ENCODE measurements at regions not wholly inside any gene's neighbourhood (a gene's known extent, or its start where the extent isn't known, plus 50 kb on each side); places are given as distances from the start of the nearest gene placed in this dataset.

DNA sequence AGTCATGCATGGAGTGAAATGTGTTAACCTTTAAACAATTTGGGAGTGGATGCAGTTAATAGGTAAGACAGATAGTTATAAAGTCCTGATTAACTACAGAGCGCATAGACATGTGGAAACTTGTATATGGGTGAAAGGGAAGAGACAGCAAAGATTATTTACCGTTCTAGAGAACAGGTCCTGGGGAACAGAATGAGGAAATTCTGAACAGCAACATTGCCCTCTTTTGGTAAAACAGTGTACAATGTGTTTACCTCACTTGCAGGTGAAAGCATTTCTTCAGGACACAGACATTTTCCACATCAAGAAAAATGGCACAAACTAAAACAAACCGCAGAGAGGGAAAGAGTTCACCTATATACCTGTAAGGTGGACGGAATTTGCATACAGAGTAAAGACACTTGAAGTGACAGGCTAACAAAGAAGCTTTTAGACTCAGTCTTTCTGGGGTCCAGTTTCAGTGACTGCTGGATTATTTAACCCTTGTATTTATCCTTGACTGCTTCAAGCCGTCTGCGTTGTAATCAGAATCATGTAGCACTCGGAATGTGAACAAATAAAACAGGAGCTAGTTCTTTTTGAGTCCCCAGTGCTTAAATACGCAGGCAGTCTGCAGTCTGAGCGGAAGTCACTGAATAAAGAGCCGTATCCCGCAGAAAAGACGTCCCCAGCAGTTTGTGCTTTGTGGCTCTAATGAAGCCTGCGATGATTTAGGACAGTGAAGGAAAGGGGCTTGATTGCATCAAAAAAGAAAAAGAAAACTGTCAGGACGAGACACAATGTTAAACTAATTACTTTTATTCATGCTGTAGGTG is 364.8 kb upstream of the GALNT5 start:
- intact Hi-C loops (cut with DNase I): no loop called here
- ATAC-seq: peak; percentile 66 to 81
- H3K27ac ChIP-seq (ENCODE audit: low read length): no peak overlapping the region
- DNase-seq: no peak
- H3K27me3 ChIP-seq (ENCODE audit: control insufficient read depth, insufficient read depth): no peaks in the 10 kb centered on the region
- H3K9me3 ChIP-seq (ENCODE audit: control insufficient read depth, low read length): no peaks in the 10 kb centered on the region
- 4% methylated on average over 14 of the region's 14 CpGs for WGBS
- no peaks in the 10 kb centered on the region for H3K4me1 ChIP-seq (ENCODE audit: control insufficient read depth, insufficient read depth, low read length)
- peak overlapping the region; percentile 74 for H3K4me3 ChIP-seq (ENCODE audit: low read length)

DNA sequence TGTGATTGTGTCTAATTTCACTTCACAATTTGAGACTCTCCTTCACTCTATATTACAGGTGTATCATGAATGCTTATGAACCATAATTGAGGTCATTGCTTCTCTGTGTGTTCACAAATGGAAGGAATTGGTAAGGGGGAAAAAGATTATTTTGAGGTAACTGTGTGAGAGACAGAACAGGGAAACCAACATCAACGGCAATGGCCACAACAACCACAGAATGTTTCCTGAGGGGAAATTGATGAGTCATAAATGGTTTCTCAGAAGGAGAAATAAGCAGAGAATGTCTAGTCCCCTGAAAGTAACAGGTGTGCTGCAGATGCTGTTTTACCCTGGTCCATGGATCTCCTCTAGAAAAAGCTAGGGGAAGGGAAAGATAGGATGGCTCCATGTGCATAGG is 361.2 kb upstream of the GALNT5 start:
- 57% methylated on average over 1 of the region's 1 CpG for WGBS
- Histone ChIP-seq H3K4me3 (ENCODE audit: low read length) (no peak overlapping the region), H3K27ac (ENCODE audit: low read length) (no peak overlapping the region), H3K27me3 (ENCODE audit: control insufficient read depth, insufficient read depth) (no peaks in the 10 kb centered on the region), H3K9me3 (ENCODE audit: control insufficient read depth, low read length) (no peaks in the 10 kb centered on the region), H3K4me1 (ENCODE audit: control insufficient read depth, insufficient read depth, low read length) (no peaks in the 10 kb centered on the region)
- DNase-seq: no peak
- intact Hi-C loops (cut with DNase I): no loop called here
- ATAC-seq: no peak

DNA sequence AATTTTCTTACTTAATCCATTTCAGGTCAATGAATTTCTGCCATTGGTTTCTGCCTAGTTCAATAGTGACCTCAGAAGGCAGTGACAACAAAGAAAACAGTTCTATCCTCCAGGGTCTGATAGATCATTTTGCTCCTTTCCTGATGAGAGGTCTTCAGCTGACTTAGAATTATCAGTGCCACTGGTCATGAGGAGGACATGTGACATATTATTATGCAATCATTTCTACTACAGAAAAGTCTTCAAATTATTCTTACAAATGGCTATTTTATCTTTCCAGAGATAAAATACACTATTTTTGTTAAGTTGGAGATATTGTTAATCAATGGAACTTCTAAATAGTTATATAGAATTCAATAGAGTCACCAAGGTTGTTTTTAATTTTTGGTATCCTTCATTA is 360.0 kb upstream of the GALNT5 start:
- intact Hi-C loops (cut with DNase I): no loop called here
- ATAC-seq: no peak
- Histone ChIP-seq H3K27ac (ENCODE audit: low read length) (no peak overlapping the region), H3K9me3 (ENCODE audit: control insufficient read depth, low read length) (no peaks in the 10 kb centered on the region), H3K27me3 (ENCODE audit: control insufficient read depth, insufficient read depth) (no peaks in the 10 kb centered on the region), H3K4me1 (ENCODE audit: control insufficient read depth, insufficient read depth, low read length) (no peaks in the 10 kb centered on the region), H3K4me3 (ENCODE audit: low read length) (no peak overlapping the region)
- no peak for DNase-seq

DNA sequence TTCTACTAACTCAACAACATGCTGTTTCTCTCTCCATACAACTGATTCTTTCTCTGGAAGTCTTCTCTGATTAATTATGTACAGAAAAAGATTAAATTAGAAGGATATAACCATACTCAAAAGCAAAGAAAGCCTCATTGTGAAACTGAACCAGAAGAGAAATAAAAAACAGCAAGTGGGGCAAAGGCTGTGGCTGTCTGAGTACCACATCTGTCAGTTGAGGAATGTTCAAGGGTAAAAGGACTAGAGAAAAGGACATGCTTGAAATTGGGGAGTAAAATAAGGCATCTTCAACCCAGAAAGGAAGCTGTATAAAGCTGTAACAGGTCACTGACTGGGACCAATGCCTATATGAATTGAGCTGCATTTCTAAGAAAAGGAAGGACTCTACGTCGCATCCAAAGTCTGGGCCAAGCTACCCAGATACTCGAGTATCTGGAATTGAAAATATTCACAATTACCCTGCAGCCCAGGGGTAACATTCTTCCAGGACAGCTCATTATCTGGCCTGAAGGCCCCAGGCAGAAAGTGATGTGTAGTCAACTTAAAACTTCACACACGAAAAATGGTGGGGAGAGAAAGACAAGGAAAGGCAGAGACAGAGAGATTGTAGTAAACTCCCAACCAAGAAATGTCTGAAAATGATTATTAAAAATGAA is 356.0 kb upstream of the GALNT5 start:
- H3K4me1 ChIP-seq (ENCODE audit: control insufficient read depth, insufficient read depth, low read length): no peaks in the 10 kb centered on the region
- H3K27ac ChIP-seq (ENCODE audit: low read length): no peak overlapping the region
- no peaks in the 10 kb centered on the region for H3K27me3 ChIP-seq (ENCODE audit: control insufficient read depth, insufficient read depth)
- no peak overlapping the region for H3K4me3 ChIP-seq (ENCODE audit: low read length)
- H3K9me3 ChIP-seq (ENCODE audit: control insufficient read depth, low read length): no peaks in the 10 kb centered on the region
- no peak for ATAC-seq
- intact Hi-C loops (cut with DNase I): no loop called here
- no peak for DNase-seq
- WGBS: 65% methylated on average over 4 of the region's 4 CpGs

DNA sequence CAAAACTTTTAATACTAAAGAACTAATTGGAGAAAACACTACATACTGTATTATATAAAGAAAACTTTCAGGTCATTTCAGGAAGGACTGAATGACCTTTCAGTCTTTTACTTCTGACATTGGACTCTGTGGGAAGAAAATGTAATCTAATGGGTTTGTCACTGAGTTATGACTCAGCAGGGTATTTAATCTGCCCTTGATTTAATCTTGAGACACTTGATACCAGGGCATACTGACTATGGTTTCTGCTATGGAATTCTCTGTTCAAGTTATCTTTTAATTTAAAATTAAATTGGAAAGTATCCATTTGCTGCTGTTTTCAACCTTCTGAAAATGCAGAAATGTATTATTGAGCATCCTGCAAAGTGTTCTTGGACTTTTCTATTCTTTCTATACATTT is 354.2 kb upstream of the GALNT5 start:
- H3K9me3 ChIP-seq (ENCODE audit: control insufficient read depth, low read length): no peaks in the 10 kb centered on the region
- no peak overlapping the region for H3K4me3 ChIP-seq (ENCODE audit: low read length)
- ATAC-seq (no peak), DNase-seq (no peak)
- H3K27me3 ChIP-seq (ENCODE audit: control insufficient read depth, insufficient read depth): no peaks in the 10 kb centered on the region
- H3K27ac ChIP-seq (ENCODE audit: low read length): no peak overlapping the region
- no peaks in the 10 kb centered on the region for H3K4me1 ChIP-seq (ENCODE audit: control insufficient read depth, insufficient read depth, low read length)
- intact Hi-C loops (cut with DNase I): no loop called here

DNA sequence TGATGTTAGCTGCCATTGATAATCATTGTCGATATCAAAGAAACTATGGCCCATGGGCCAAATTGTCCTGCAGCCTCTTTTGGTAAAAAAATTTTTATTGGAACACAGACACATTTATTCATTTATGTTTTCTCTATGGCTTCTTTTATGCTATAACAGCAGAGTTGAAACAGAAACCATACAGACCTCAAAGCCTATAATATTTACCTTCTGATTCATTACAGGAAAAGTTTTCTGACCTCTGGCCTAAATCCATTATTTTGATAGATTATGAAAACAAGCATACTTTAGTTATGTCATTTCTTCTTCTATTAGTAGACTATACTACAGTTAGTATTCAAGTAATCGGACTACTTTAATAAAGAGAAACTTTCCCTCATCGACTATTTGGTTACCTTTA is 349.7 kb upstream of the GALNT5 start:
- ATAC-seq (no peak), DNase-seq (no peak)
- 58% methylated on average over 3 of the region's 3 CpGs for WGBS
- Histone ChIP-seq H3K4me3 (ENCODE audit: low read length) (no peak overlapping the region), H3K9me3 (ENCODE audit: control insufficient read depth, low read length) (no peaks in the 10 kb centered on the region), H3K27me3 (ENCODE audit: control insufficient read depth, insufficient read depth) (no peaks in the 10 kb centered on the region), H3K27ac (ENCODE audit: low read length) (no peak overlapping the region), H3K4me1 (ENCODE audit: control insufficient read depth, insufficient read depth, low read length) (no peaks in the 10 kb centered on the region)
- intact Hi-C loops (cut with DNase I): no loop called here

DNA sequence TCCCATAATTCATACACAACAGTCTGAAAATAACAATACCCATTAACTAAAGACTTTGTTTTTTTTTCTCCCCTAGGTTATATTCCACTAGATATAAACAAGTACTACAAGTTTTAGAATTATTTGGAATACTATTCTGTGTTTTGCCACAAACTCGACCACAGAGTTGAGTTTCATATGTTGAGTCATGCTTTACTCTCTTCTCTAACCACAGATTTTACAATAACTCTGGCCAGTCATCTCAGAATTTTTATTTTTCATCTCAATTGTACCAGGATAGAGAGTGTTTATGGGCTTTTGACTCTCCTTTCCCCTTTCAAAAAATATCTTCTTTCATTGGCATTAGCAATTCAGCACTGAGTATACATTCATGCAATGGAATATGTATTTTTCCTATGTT is 348.7 kb upstream of the GALNT5 start:
- H3K4me1 ChIP-seq (ENCODE audit: control insufficient read depth, insufficient read depth, low read length): no peaks in the 10 kb centered on the region
- 36% methylated on average over 1 of the region's 1 CpG for WGBS
- DNase-seq (no peak), ATAC-seq (no peak)
- no peak overlapping the region for H3K27ac ChIP-seq (ENCODE audit: low read length)
- no peaks in the 10 kb centered on the region for H3K27me3 ChIP-seq (ENCODE audit: control insufficient read depth, insufficient read depth)
- H3K9me3 ChIP-seq (ENCODE audit: control insufficient read depth, low read length): no peaks in the 10 kb centered on the region
- intact Hi-C loops (cut with DNase I): no loop called here
- H3K4me3 ChIP-seq (ENCODE audit: low read length): no peak overlapping the region

DNA sequence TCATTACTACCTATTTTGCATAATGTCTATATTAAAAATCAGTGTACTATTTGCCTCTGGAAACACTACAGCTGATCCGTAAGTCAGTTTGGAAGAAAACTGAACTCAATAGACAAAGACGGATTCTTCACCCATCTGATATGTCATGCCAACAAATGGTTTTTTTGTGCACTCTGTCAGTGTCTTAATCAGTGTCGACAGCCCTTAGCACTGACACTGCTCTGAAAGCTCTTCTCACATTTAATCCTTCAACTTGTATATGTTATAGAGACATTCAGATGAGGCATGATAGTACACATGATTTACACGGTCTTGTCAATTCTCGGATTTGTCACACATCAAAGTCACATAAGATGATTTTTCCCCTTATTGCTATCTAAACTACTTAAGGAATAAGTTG is 347.5 kb upstream of the GALNT5 start:
- Histone ChIP-seq H3K27ac (ENCODE audit: low read length) (no peak overlapping the region), H3K27me3 (ENCODE audit: control insufficient read depth, insufficient read depth) (no peaks in the 10 kb centered on the region), H3K4me3 (ENCODE audit: low read length) (no peak overlapping the region), H3K9me3 (ENCODE audit: control insufficient read depth, low read length) (no peaks in the 10 kb centered on the region), H3K4me1 (ENCODE audit: control insufficient read depth, insufficient read depth, low read length) (no peaks in the 10 kb centered on the region)
- intact Hi-C loops (cut with DNase I): no loop called here
- ATAC-seq (no peak), DNase-seq (no peak)
- WGBS: 32% methylated on average over 5 of the region's 5 CpGs

DNA sequence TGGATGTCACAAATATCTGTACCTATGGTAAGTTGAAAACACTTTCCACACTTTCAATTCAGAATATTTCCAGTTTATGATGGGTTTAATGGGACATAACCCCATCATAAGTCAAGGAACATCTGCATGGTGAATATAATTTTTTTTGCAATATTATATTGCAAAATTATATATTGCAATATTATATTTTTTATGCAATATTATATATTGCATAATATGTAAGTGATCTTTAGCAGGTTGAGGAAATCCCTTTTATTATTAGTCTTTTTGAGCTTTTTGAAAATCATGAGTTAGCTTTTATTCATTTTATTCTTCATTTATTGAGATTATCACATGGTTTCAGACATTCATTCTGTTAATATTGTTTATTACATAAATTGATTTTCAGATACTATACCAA is 342.2 kb upstream of the GALNT5 start:
- DNase-seq: no peak
- no peak for ATAC-seq
- intact Hi-C loops (cut with DNase I): no loop called here
- Histone ChIP-seq H3K27me3 (ENCODE audit: control insufficient read depth, insufficient read depth) (no peaks in the 10 kb centered on the region), H3K4me3 (ENCODE audit: low read length) (no peak overlapping the region), H3K4me1 (ENCODE audit: control insufficient read depth, insufficient read depth, low read length) (no peaks in the 10 kb centered on the region), H3K9me3 (ENCODE audit: control insufficient read depth, low read length) (no peaks in the 10 kb centered on the region), H3K27ac (ENCODE audit: low read length) (no peak overlapping the region)

DNA sequence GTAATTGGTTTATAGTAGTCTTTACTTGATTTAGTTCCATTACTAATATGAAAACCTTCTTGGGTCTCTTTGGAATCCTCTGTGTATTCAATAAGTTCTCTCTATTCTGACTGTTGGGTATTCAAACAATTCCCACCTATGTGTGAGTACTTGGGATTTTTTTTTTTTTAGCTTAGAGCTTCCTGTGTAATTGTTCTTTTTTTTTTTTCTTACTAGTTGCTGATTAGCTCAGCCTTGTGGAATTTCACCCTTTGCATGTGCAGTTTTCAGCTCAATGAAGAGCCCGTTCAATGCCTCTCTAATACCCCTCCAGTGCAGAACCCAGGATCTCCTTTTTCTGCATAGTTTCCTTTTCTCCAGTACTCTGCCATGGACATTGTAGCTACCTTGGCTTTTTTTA is 339.1 kb upstream of the GALNT5 start:
- Histone ChIP-seq H3K9me3 (ENCODE audit: control insufficient read depth, low read length) (no peaks in the 10 kb centered on the region), H3K27ac (ENCODE audit: low read length) (no peak overlapping the region), H3K4me1 (ENCODE audit: control insufficient read depth, insufficient read depth, low read length) (no peaks in the 10 kb centered on the region), H3K27me3 (ENCODE audit: control insufficient read depth, insufficient read depth) (no peaks in the 10 kb centered on the region), H3K4me3 (ENCODE audit: low read length) (no peak overlapping the region)
- ATAC-seq: no peak
- DNase-seq: no peak
- WGBS: 41% methylated on average over 1 of the region's 1 CpG
- intact Hi-C loops (cut with DNase I): no loop called here

DNA sequence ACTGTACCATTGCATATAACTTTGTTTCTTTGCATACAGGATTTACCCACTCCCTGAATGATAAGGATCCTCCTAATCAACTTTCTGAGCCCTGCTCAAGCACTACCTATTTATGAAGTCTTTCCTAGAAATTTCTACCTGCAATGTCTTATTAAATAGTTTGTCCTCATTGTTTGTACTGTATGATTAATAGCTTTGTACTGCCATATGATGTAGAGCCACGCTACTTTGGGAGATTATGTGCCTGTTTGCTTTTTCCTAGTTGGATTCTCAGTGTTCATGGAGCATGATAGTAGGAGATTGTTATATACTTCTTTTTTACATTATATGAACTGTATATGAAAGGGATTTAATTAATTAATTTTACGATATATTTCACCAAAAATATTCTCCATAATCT is 327.1 kb upstream of the GALNT5 start:
- 81% methylated on average over 2 of the region's 2 CpGs for WGBS

More for the DNA sequence above, 327.1 kb upstream of the GALNT5 start:
- H3K4me1 ChIP-seq (ENCODE audit: control insufficient read depth, insufficient read depth, low read length): no peaks in the 10 kb centered on the region
- H3K9me3 ChIP-seq (ENCODE audit: control insufficient read depth, low read length): no peaks in the 10 kb centered on the region
- no peaks in the 10 kb centered on the region for H3K27me3 ChIP-seq (ENCODE audit: control insufficient read depth, insufficient read depth)
- DNase-seq (no peak), ATAC-seq (no peak)
- no peak overlapping the region for H3K27ac ChIP-seq (ENCODE audit: low read length)
- intact Hi-C loops (cut with DNase I): no loop called here
- H3K4me3 ChIP-seq (ENCODE audit: low read length): no peak overlapping the region

All from right cardiac atrium (tissue), 5 donors.